ENCODE measurements at regions not wholly inside any gene's neighbourhood (a gene's known extent, or its start where the extent isn't known, plus 50 kb on each side); places are given as distances from the start of the nearest gene placed in this dataset.
"Not testable (repeated sequence)": the region's sequence is repeated elsewhere in the genome, so short reads cannot be mapped to it uniquely, and the experiment has no call there.

- Histone ChIP-seq H3K9me3 (no peaks in the 10 kb centered on the region), H3K27me3 (peaks cover 0 to 9% of the 10 kb centered on the region in 2 donors), H3K4me3 (no peak overlapping the region), H3K4me1 (no peaks in the 10 kb centered on the region), H3K36me3 (no peaks in the 10 kb centered on the region), H3K27ac (no peak overlapping the region)
- 94 to 96% methylated on average over 3 to 5 of the region's 5 CpGs for WGBS, 2 donors
- no peak for TF ChIP-seq EP300 (IDR thresholded peaks at IDR 0.05)
- TF ChIP-seq, protein P1, sequence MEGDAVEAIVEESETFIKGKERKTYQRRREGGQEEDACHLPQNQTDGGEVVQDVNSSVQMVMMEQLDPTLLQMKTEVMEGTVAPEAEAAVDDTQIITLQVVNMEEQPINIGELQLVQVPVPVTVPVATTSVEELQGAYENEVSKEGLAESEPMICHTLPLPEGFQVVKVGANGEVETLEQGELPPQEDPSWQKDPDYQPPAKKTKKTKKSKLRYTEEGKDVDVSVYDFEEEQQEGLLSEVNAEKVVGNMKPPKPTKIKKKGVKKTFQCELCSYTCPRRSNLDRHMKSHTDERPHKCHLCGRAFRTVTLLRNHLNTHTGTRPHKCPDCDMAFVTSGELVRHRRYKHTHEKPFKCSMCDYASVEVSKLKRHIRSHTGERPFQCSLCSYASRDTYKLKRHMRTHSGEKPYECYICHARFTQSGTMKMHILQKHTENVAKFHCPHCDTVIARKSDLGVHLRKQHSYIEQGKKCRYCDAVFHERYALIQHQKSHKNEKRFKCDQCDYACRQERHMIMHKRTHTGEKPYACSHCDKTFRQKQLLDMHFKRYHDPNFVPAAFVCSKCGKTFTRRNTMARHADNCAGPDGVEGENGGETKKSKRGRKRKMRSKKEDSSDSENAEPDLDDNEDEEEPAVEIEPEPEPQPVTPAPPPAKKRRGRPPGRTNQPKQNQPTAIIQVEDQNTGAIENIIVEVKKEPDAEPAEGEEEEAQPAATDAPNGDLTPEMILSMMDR (IDR thresholded peaks at IDR 0.05) = no peak
- TF ChIP-seq POLR2A (IDR thresholded peaks at IDR 0.05) = no peak
- DNase-seq (ENCODE audit: low spot score in 2 of 2) = no peak
Observed at GRCh38 chrX:87914726-87915125, 397.1 kb downstream of the KLHL4 start.

- Histone ChIP-seq H3K27me3 (no peaks in the 10 kb centered on the region), H3K4me3 (no peak overlapping the region), H3K36me3 (no peaks in the 10 kb centered on the region), H3K9me3 (no peaks in the 10 kb centered on the region), H3K27ac (no peak overlapping the region), H3K4me1 (no peaks in the 10 kb centered on the region)
- 36 to 53% methylated on average over 2 to 3 of the region's 3 CpGs for WGBS, 2 donors
- TF ChIP-seq, protein P1 (IDR thresholded peaks at IDR 0.05) = no peak
- TF ChIP-seq POLR2A (IDR thresholded peaks at IDR 0.05) = no peak
- no peak for TF ChIP-seq EP300 (IDR thresholded peaks at IDR 0.05)
- no peak for DNase-seq (ENCODE audit: low spot score in 2 of 2)
Observed at GRCh38 chrX:87924619-87925018, 407.0 kb downstream of the KLHL4 start.

DNA sequence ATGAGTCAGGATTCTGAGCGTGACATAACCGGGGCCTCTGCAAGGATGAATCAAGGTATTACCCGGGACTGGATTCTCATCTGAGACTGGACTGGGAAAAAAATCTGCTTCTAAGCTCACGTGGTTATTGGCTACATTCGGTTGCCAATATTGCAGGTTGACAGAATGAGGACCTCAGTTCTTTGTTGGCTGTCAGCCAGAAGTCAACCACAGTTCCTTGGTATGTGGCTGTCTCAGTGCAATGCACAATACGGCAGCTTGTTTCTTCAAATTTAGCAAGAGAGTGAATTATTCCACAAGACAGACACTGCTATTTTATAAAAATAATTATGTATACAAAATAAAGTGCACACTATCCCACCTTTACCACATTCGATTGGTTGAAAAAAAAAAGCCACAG, 424.2 kb downstream of the KLHL4 start:
- Histone ChIP-seq H3K27ac (no peak overlapping the region), H3K4me3 (no peak overlapping the region), H3K27me3 (peaks cover 0 to 5% of the 10 kb centered on the region in 2 donors), H3K4me1 (no peaks in the 10 kb centered on the region), H3K36me3 (no peaks in the 10 kb centered on the region), H3K9me3 (no peaks in the 10 kb centered on the region)
- WGBS, 2 donors = 56 to 61% methylated on average over 6 to 7 of the region's 7 CpGs
- DNase-seq (ENCODE audit: low spot score in 2 of 2) = no peak
- TF ChIP-seq, protein P1 (IDR thresholded peaks at IDR 0.05) = no peak
- no peak for TF ChIP-seq POLR2A (IDR thresholded peaks at IDR 0.05)
- no peak for TF ChIP-seq EP300 (IDR thresholded peaks at IDR 0.05)

- Histone ChIP-seq H3K9me3 (no peaks in the 10 kb centered on the region), H3K27me3 (peaks cover 0 to 4% of the 10 kb centered on the region in 2 donors), H3K36me3 (no peaks in the 10 kb centered on the region), H3K4me1 (no peaks in the 10 kb centered on the region), H3K4me3 (no peak overlapping the region), H3K27ac (no peak overlapping the region)
- WGBS, 2 donors = 52 to 60% methylated on average over 2 to 4 of the region's 4 CpGs
- no peak for DNase-seq (ENCODE audit: low spot score in 2 of 2)
- TF ChIP-seq, protein P1 (IDR thresholded peaks at IDR 0.05) = no peak
- TF ChIP-seq EP300 (IDR thresholded peaks at IDR 0.05) (no peak), POLR2A (IDR thresholded peaks at IDR 0.05) (no peak)
Observed at GRCh38 chrX:87961471-87961870, 443.9 kb downstream of the KLHL4 start.

DNA sequence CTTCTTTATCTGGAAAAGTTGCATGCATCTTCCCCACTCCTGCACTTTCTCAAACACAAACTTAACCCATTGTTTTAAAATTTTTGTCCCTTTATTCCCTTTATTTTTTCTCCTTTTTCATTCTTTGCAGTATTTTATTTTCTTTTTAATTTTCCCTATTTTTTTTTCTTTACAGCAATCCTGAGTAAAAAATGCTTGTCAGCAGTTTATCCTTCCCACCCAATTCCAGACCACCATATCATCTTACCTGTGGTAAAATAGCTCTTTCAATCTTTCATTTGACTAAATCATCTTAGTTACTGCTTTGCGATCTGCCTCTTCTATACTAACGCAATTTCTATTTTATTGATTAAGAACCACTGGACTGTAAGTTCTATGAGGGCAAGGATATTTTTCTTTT, 450.5 kb downstream of the KLHL4 start:
- no peak for DNase-seq (ENCODE audit: low spot score in 2 of 2)
- 93 to 100% methylated on average over 2 of the region's 2 CpGs for WGBS, 2 donors
- peaks cover 0 to 3% (median 0%) of the 10 kb centered on the region in 4 donors for H3K4me1 ChIP-seq
- H3K4me3 ChIP-seq = no peak overlapping the region
- H3K27ac ChIP-seq = no peak overlapping the region
- H3K9me3 ChIP-seq = no peaks in the 10 kb centered on the region
- no peaks in the 10 kb centered on the region for H3K36me3 ChIP-seq
- no peaks in the 10 kb centered on the region for H3K27me3 ChIP-seq
- no peak for TF ChIP-seq EP300 (IDR thresholded peaks at IDR 0.05)

DNA sequence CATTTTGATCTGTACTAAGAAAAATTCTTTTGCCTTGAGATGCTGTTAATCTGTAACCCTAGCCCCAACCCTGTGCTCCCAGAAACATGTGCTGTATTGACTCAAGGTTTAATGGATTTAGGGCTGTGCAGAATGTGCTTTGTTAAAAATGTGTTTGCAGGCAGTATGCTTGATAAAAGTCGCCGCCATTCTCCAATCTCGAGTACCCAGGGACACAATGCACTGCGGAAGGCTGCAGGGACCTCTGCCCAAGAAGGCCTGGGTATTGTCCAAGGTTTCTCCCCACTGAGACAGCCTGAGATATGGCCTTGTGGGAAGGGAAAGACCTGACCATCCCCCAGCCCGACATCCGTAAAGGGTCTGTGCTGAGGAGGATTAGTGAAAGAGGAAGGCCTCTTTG, 454.5 kb downstream of the KLHL4 start:
- not testable (repeated sequence) for H3K36me3 ChIP-seq; H3K27ac ChIP-seq; H3K9me3 ChIP-seq; H3K4me3 ChIP-seq; DNase-seq (ENCODE audit: low spot score in 2 of 2); H3K27me3 ChIP-seq; H3K4me1 ChIP-seq
- WGBS, 2 donors = 67 to 73% methylated on average over 3 to 6 of the region's 6 CpGs

Measured in tibial nerve (tissue), 4 donors.